GM23248 (cell line): ENCODE measurements at regions not wholly inside any gene's neighbourhood (a gene's known extent, or its start where the extent isn't known, plus 50 kb on each side); places are given as distances from the start of the nearest gene placed in this dataset.

Experiments
- EZH2 ChIP-seq: fragments of 200-600 bp; sonication (generic); IDR thresholded peaks from 2 replicates; pipeline ENCODE4 v1.6.1; 2018; ENCODE audit warnings: antibody characterized with exemption, mild to moderate bottlenecking; ENCODE audit not compliant: insufficient read depth, poor library complexity, severe bottlenecking
- EZH2phosphoT487 ChIP-seq: fragments of 200-600 bp; sonication (generic); IDR thresholded peaks from 2 replicates; pipeline ENCODE4 v1.6.1; 2018; ENCODE audit warnings: antibody characterized with exemption, moderate library complexity, mild to moderate bottlenecking, low read depth; ENCODE audit not compliant: insufficient read depth

DNA sequence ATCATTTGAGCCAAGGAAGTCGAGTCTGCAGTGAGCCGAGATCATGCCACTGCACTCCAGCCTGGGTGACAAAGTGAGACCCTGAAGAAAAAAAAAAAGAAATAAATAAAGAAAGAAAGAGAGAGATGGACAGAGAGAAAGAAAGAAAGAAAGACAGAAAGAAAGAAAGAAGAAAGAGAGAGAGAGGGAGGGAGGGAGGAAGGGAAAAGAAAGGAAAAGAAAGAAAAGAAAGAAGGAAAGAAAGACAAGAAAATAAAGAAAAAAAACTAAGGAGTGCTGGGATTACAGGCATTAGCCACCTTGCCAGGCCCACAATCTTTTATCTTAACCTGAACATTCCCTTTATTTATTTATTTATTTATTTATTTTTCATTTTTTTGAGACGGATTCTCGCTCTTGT is 51.7 kb upstream of the SOD1 start:
- TF ChIP-seq EZH2: no peak
- TF ChIP-seq EZH2phosphoT487: no peak
